OCI-LY7 (cell line): ENCODE measurements at regions not wholly inside any gene's neighbourhood (a gene's known extent, or its start where the extent isn't known, plus 50 kb on each side); places are given as distances from the start of the nearest gene placed in this dataset.

Source experiments
- EZH2phosphoT487 ChIP-seq: fragments of 200-600 bp; sonication (generic); IDR thresholded peaks from 2 replicates; pipeline ENCODE4 v1.6.1; 2018; ENCODE audit warnings: low read depth, borderline replicate concordance, mild to moderate bottlenecking, mixed run types, antibody characterized with exemption, low read length, moderate library complexity, mixed read lengths
- TF ChIP-seq, protein P1 (sequence below): fragments of 200-600 bp; sonication (generic); conservative IDR thresholded peaks from 2 replicates; pipeline ENCODE4 v1.5.1; 2014; ENCODE audit warnings: mild to moderate bottlenecking, antibody characterized with exemption, low read length, moderate library complexity, mixed read lengths

GRCh38 chr1:240682166-240682858, 70.4 kb upstream of the GREM2 start:
- TF ChIP-seq, protein P1, sequence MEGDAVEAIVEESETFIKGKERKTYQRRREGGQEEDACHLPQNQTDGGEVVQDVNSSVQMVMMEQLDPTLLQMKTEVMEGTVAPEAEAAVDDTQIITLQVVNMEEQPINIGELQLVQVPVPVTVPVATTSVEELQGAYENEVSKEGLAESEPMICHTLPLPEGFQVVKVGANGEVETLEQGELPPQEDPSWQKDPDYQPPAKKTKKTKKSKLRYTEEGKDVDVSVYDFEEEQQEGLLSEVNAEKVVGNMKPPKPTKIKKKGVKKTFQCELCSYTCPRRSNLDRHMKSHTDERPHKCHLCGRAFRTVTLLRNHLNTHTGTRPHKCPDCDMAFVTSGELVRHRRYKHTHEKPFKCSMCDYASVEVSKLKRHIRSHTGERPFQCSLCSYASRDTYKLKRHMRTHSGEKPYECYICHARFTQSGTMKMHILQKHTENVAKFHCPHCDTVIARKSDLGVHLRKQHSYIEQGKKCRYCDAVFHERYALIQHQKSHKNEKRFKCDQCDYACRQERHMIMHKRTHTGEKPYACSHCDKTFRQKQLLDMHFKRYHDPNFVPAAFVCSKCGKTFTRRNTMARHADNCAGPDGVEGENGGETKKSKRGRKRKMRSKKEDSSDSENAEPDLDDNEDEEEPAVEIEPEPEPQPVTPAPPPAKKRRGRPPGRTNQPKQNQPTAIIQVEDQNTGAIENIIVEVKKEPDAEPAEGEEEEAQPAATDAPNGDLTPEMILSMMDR = no peak
- no peak for TF ChIP-seq EZH2phosphoT487
